ENCODE measurements at regions not wholly inside any gene's neighbourhood (a gene's known extent, or its start where the extent isn't known, plus 50 kb on each side); places are given as distances from the start of the nearest gene placed in this dataset.

GRCh38 chr9:82281066-82281465, 292.5 kb downstream of the SPATA31D1 start:
- Mint-ChIP-seq H3K4me1 (peaks cover 16% of the 10 kb centered on the region), H3K27me3 (ENCODE audit: low read depth) (no peaks in the 10 kb centered on the region), H3K9me3 (peaks cover 7% of the 10 kb centered on the region), H3K27ac (no peak overlapping the region), H3K36me3 (no peaks in the 10 kb centered on the region), H3K4me3 (no peak overlapping the region)
- TF ChIP-seq, protein P1, sequence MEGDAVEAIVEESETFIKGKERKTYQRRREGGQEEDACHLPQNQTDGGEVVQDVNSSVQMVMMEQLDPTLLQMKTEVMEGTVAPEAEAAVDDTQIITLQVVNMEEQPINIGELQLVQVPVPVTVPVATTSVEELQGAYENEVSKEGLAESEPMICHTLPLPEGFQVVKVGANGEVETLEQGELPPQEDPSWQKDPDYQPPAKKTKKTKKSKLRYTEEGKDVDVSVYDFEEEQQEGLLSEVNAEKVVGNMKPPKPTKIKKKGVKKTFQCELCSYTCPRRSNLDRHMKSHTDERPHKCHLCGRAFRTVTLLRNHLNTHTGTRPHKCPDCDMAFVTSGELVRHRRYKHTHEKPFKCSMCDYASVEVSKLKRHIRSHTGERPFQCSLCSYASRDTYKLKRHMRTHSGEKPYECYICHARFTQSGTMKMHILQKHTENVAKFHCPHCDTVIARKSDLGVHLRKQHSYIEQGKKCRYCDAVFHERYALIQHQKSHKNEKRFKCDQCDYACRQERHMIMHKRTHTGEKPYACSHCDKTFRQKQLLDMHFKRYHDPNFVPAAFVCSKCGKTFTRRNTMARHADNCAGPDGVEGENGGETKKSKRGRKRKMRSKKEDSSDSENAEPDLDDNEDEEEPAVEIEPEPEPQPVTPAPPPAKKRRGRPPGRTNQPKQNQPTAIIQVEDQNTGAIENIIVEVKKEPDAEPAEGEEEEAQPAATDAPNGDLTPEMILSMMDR (IDR thresholded peaks at IDR 0.05; ENCODE audit: unreplicated experiment): no peak
- no peak for DNase-seq (ENCODE audit: low spot score in 2 of 2, unreplicated experiment in 2 of 2)

GRCh38 chr9:82284758-82285157, 296.2 kb downstream of the SPATA31D1 start:
- Mint-ChIP-seq H3K4me1 (peaks cover 5% of the 10 kb centered on the region), H3K27ac (no peak overlapping the region), H3K27me3 (ENCODE audit: low read depth) (no peaks in the 10 kb centered on the region), H3K9me3 (peaks cover 37% of the 10 kb centered on the region), H3K36me3 (peaks cover 8% of the 10 kb centered on the region), H3K4me3 (no peak overlapping the region)
- DNase-seq (ENCODE audit: low spot score in 2 of 2, unreplicated experiment in 2 of 2): no peak
- TF ChIP-seq, protein P1 (IDR thresholded peaks at IDR 0.05; ENCODE audit: unreplicated experiment): no peak

DNA sequence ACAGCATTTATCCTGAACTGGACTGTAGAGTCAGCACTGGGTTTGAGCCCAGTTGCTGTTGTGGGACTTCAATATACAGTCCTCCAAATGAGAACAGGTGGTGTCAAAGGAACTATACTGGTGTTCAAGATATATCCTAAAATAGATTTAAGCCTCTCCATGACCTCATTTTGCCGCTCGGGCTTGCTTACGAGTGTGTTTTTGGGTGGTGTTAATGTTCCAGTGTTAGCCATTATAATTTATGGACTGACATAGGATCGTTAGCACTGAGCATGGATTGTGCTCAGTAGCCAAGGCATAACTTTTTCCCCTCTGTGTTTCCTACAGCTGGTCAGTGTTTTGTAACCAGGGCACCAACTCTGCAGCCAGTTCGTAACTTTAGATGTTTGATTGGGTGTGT, 306.6 kb downstream of the SPATA31D1 start:
- TF ChIP-seq, protein P1 (IDR thresholded peaks at IDR 0.05; ENCODE audit: unreplicated experiment): no peak
- Mint-ChIP-seq H3K9me3 (peaks cover 14% of the 10 kb centered on the region), H3K27ac (no peak overlapping the region), H3K4me1 (no peaks in the 10 kb centered on the region), H3K4me3 (no peak overlapping the region), H3K36me3 (peaks cover 2% of the 10 kb centered on the region), H3K27me3 (ENCODE audit: low read depth) (no peaks in the 10 kb centered on the region)
- DNase-seq (ENCODE audit: low spot score in 2 of 2, unreplicated experiment in 2 of 2): no peak

- H3K27me3 Mint-ChIP-seq (ENCODE audit: low read depth): no peaks in the 10 kb centered on the region
- no peak overlapping the region for H3K4me3 Mint-ChIP-seq
- TF ChIP-seq, protein P1 (IDR thresholded peaks at IDR 0.05; ENCODE audit: unreplicated experiment): no peak
- H3K27ac Mint-ChIP-seq: no peak overlapping the region
- DNase-seq (ENCODE audit: low spot score in 2 of 2, unreplicated experiment in 2 of 2): no peak
- no peaks in the 10 kb centered on the region for H3K4me1 Mint-ChIP-seq
- H3K36me3 Mint-ChIP-seq: peaks cover 7% of the 10 kb centered on the region
- H3K9me3 Mint-ChIP-seq: peaks cover 19% of the 10 kb centered on the region
These were observed 311.3 kb downstream of the SPATA31D1 start for GRCh38 chr9:82299870-82300269.

GRCh38 chr9:82302968-82303655, 314.5 kb downstream of the SPATA31D1 start:
- Mint-ChIP-seq H3K9me3 (peaks cover 18% of the 10 kb centered on the region), H3K4me3 (no peak overlapping the region), H3K36me3 (peaks cover 7% of the 10 kb centered on the region), H3K27ac (no peak overlapping the region), H3K27me3 (ENCODE audit: low read depth) (no peaks in the 10 kb centered on the region), H3K4me1 (peaks cover 5% of the 10 kb centered on the region)
- DNase-seq (ENCODE audit: low spot score in 2 of 2, unreplicated experiment in 2 of 2): no peak
- TF ChIP-seq, protein P1 (IDR thresholded peaks at IDR 0.05; ENCODE audit: unreplicated experiment): no peak

All from mesothelial cell of epicardium (in vitro differentiated cells).